ENCODE measurements at regions not wholly inside any gene's neighbourhood (a gene's known extent, or its start where the extent isn't known, plus 50 kb on each side); places are given as distances from the start of the nearest gene placed in this dataset.

DNA sequence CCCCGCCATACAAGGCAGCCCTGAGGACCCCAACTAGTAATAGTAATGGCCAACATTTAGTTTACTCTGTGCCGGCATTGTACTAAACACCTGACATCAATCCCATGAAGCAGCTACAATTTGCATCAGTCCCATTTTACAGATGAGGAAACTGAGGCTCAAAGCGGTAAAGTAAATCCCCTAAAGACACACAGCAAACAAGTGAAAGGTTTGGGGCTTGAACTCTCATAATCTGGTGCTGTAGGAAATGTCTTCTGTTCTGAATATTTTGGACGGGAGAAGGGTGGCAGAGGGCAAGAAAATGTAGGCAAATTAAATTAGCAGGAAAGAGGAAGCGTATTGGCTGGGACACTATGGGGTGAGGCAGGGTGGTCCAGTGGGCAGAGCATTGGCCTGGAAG lies 160.3 kb upstream of the SYT13 start:
- no peaks in the 10 kb centered on the region for H3K36me3 Mint-ChIP-seq (ENCODE audit: low read depth, unreplicated experiment)
- peaks cover 3% of the 10 kb centered on the region for H3K4me1 ChIP-seq (ENCODE audit: insufficient read depth, low read length)
- no peak for FAIRE-seq
- no peak overlapping the region for H3K4me3 ChIP-seq (ENCODE audit: insufficient read depth, low read depth, low read length)
- peaks cover 3% of the 10 kb centered on the region for H3K9me3 Mint-ChIP-seq (ENCODE audit: unreplicated experiment)
- no peaks in the 10 kb centered on the region for H3K36me3 ChIP-seq (ENCODE audit: insufficient read depth, low read length)
- no peak overlapping the region for H3K27ac ChIP-seq (ENCODE audit: low read depth, low read length)
- H2AFZ ChIP-seq (ENCODE audit: low read depth, low read length), result no peak overlapping the region
- no peak overlapping the region for H3K4me3 Mint-ChIP-seq (ENCODE audit: unreplicated experiment)
- no peak overlapping the region for H3K4me2 ChIP-seq (ENCODE audit: low read length)
- no peaks in the 10 kb centered on the region for H3K9me3 ChIP-seq (ENCODE audit: insufficient read depth, low read depth, low read length)
- no peaks in the 10 kb centered on the region for H4K20me1 ChIP-seq (ENCODE audit: insufficient read depth, low read length)
- peaks cover 30% of the 10 kb centered on the region for H3K27me3 Mint-ChIP-seq (ENCODE audit: low read depth, unreplicated experiment)
- peaks cover 11% of the 10 kb centered on the region for H3K27me3 ChIP-seq (ENCODE audit: insufficient read depth, low read length)
- no peaks in the 10 kb centered on the region for H3K79me2 ChIP-seq (ENCODE audit: insufficient read depth, low read length)
- no peak for DNase-seq (ENCODE audit: low read depth)
- no peak overlapping the region for H3K27ac Mint-ChIP-seq (ENCODE audit: unreplicated experiment)
- no peak for TF ChIP-seq EZH2 (IDR thresholded peaks at IDR 0.05; ENCODE audit: insufficient read depth, low read length)
- TF ChIP-seq CTCF (IDR thresholded peaks at IDR 0.05; ENCODE audit: insufficient read depth, low read depth, low read length), result no peak
- H3K9ac ChIP-seq (ENCODE audit: low read length), result no peak overlapping the region
- H3K4me1 Mint-ChIP-seq (ENCODE audit: low read depth, unreplicated experiment), result peaks cover 3% of the 10 kb centered on the region

DNA sequence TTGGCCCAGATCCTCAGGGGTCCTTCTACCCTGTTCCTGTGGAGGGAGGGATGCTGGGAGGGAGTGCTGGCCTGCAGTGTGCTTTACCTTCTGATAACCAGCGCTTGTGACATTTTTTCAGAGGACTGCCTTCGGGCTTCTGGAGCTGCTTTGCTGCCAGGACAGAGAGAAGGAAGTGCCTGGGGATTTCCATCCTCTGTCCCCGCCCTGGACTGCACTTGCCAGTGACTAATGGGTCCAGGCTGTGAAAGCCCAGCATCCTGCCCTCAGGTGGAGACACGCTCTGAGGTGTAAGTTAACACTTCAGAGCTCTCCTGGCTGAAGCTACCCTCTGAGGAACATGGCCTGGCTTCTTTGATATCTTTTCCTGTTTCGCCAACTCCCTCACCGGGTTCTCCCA lies 158.7 kb upstream of the SYT13 start:
- H3K4me2 ChIP-seq (ENCODE audit: low read length), result no peak overlapping the region
- H4K20me1 ChIP-seq (ENCODE audit: insufficient read depth, low read length), result no peaks in the 10 kb centered on the region
- no peaks in the 10 kb centered on the region for H3K9me3 ChIP-seq (ENCODE audit: insufficient read depth, low read depth, low read length)
- H3K27me3 Mint-ChIP-seq (ENCODE audit: low read depth, unreplicated experiment), result peaks cover 45% of the 10 kb centered on the region
- no peak overlapping the region for H3K9ac ChIP-seq (ENCODE audit: low read length)
- H3K27ac Mint-ChIP-seq (ENCODE audit: unreplicated experiment), result no peak overlapping the region
- H3K36me3 ChIP-seq (ENCODE audit: insufficient read depth, low read length), result no peaks in the 10 kb centered on the region
- no peaks in the 10 kb centered on the region for H3K79me2 ChIP-seq (ENCODE audit: insufficient read depth, low read length)
- DNase-seq (ENCODE audit: low read depth), result no peak
- H3K4me1 Mint-ChIP-seq (ENCODE audit: low read depth, unreplicated experiment), result no peaks in the 10 kb centered on the region
- peaks cover 1% of the 10 kb centered on the region for H3K4me1 ChIP-seq (ENCODE audit: insufficient read depth, low read length)
- H3K36me3 Mint-ChIP-seq (ENCODE audit: low read depth, unreplicated experiment), result no peaks in the 10 kb centered on the region
- peaks cover 14% of the 10 kb centered on the region for H3K9me3 Mint-ChIP-seq (ENCODE audit: unreplicated experiment)
- TF ChIP-seq CTCF (IDR thresholded peaks at IDR 0.05; ENCODE audit: insufficient read depth, low read depth, low read length) (no peak), EZH2 (IDR thresholded peaks at IDR 0.05; ENCODE audit: insufficient read depth, low read length) (no peak)
- no peak overlapping the region for H3K4me3 ChIP-seq (ENCODE audit: insufficient read depth, low read depth, low read length)
- H2AFZ ChIP-seq (ENCODE audit: low read depth, low read length), result no peak overlapping the region
- FAIRE-seq, result no peak
- no peak overlapping the region for H3K27ac ChIP-seq (ENCODE audit: low read depth, low read length)
- H3K27me3 ChIP-seq (ENCODE audit: insufficient read depth, low read length), result peaks cover 13% of the 10 kb centered on the region
- H3K4me3 Mint-ChIP-seq (ENCODE audit: unreplicated experiment), result no peak overlapping the region

GRCh38 chr11:45440111-45440510 lies 154.0 kb upstream of the SYT13 start:
- Histone ChIP-seq H3K9ac (ENCODE audit: low read length) (no peak overlapping the region), H2AFZ (ENCODE audit: low read depth, low read length) (no peak overlapping the region), H3K36me3 (ENCODE audit: insufficient read depth, low read length) (no peaks in the 10 kb centered on the region), H3K9me3 (ENCODE audit: insufficient read depth, low read depth, low read length) (no peaks in the 10 kb centered on the region), H3K79me2 (ENCODE audit: insufficient read depth, low read length) (no peaks in the 10 kb centered on the region), H3K27me3 (ENCODE audit: insufficient read depth, low read length) (peaks cover 7% of the 10 kb centered on the region), H3K4me2 (ENCODE audit: low read length) (no peak overlapping the region), H3K4me1 (ENCODE audit: insufficient read depth, low read length) (no peaks in the 10 kb centered on the region), H3K4me3 (ENCODE audit: insufficient read depth, low read depth, low read length) (no peak overlapping the region), H3K27ac (ENCODE audit: low read depth, low read length) (no peak overlapping the region), H4K20me1 (ENCODE audit: insufficient read depth, low read length) (no peaks in the 10 kb centered on the region)
- Mint-ChIP-seq H3K4me3 (ENCODE audit: unreplicated experiment) (no peak overlapping the region), H3K9me3 (ENCODE audit: unreplicated experiment) (peaks cover 25% of the 10 kb centered on the region), H3K36me3 (ENCODE audit: low read depth, unreplicated experiment) (no peaks in the 10 kb centered on the region), H3K4me1 (ENCODE audit: low read depth, unreplicated experiment) (no peaks in the 10 kb centered on the region), H3K27me3 (ENCODE audit: low read depth, unreplicated experiment) (peaks cover 75% of the 10 kb centered on the region), H3K27ac (ENCODE audit: unreplicated experiment) (no peak overlapping the region)
- no peak for FAIRE-seq
- DNase-seq (ENCODE audit: low read depth), result no peak
- TF ChIP-seq EZH2 (IDR thresholded peaks at IDR 0.05; ENCODE audit: insufficient read depth, low read length) (no peak), CTCF (IDR thresholded peaks at IDR 0.05; ENCODE audit: insufficient read depth, low read depth, low read length) (no peak)
